HEK293 (cell line): ENCODE measurements at regions not wholly inside any gene's neighbourhood (a gene's known extent, or its start where the extent isn't known, plus 50 kb on each side); places are given as distances from the start of the nearest gene placed in this dataset.

Experiments used
- HOXA7 ChIP-seq: sonication (generic); formaldehyde crosslinking; IDR thresholded peaks from 2 replicates; pipeline ENCODE4 v1.8.1; 2022; ENCODE audit warnings: missing genetic modification reagents, borderline replicate concordance
- KLF10 ChIP-seq: fragments of 450-650 bp; IDR thresholded peaks from 2 replicates; pipeline ENCODE4 v1.5.1; 2018; ENCODE audit warnings: missing biosample characterization, mild to moderate bottlenecking, missing genetic modification characterization
- SP2 ChIP-seq: fragments of 450-650 bp; formaldehyde crosslinking; IDR thresholded peaks from 2 replicates; pipeline ENCODE4 v1.5.1; 2016; ENCODE audit warnings: missing biosample characterization, missing genetic modification characterization
- ZNF302 ChIP-seq: fragments of 450-650 bp; formaldehyde crosslinking; IDR thresholded peaks from 2 replicates; pipeline ENCODE4 v1.5.1; 2016; ENCODE audit warnings: missing biosample characterization, missing genetic modification characterization, low read depth
- ZNF558 ChIP-seq: fragments of 450-650 bp; formaldehyde crosslinking; IDR thresholded peaks from 2 replicates; pipeline ENCODE4 v1.5.1; 2016; ENCODE audit warnings: missing biosample characterization, missing genetic modification characterization
- ZNF707 ChIP-seq: fragments of 450-650 bp; formaldehyde crosslinking; IDR thresholded peaks from 2 replicates; pipeline ENCODE4 v1.5.1; 2016; ENCODE audit warnings: missing biosample characterization, missing genetic modification characterization
- ZNF747 ChIP-seq: fragments of 450-650 bp; formaldehyde crosslinking; IDR thresholded peaks from 2 replicates; pipeline ENCODE4 v1.5.1; 2016; ENCODE audit warnings: missing biosample characterization, missing genetic modification characterization
- TF ChIP-seq, protein P1 (sequence below): fragments of 450-650 bp; formaldehyde crosslinking; IDR thresholded peaks from 2 replicates; pipeline ENCODE4 v1.5.1; 2016; ENCODE audit warnings: missing biosample characterization, missing genetic modification characterization
- TF ChIP-seq, protein P2 (sequence below): fragments of 450-650 bp; formaldehyde crosslinking; IDR thresholded peaks from 2 replicates; pipeline ENCODE4 v1.5.1; 2016; ENCODE audit warnings: missing biosample characterization, missing genetic modification characterization
- TF ChIP-seq, protein P3 (sequence below): IDR thresholded peaks from 2 replicates; pipeline ENCODE4 v1.6.1; 2011; ENCODE audit warnings: mild to moderate bottlenecking, low read depth, low read length, borderline replicate concordance

GRCh38 chr4:135385830-135386581 lies 1184.4 kb upstream of the PABPC4L start:
- TF ChIP-seq, protein P1, sequence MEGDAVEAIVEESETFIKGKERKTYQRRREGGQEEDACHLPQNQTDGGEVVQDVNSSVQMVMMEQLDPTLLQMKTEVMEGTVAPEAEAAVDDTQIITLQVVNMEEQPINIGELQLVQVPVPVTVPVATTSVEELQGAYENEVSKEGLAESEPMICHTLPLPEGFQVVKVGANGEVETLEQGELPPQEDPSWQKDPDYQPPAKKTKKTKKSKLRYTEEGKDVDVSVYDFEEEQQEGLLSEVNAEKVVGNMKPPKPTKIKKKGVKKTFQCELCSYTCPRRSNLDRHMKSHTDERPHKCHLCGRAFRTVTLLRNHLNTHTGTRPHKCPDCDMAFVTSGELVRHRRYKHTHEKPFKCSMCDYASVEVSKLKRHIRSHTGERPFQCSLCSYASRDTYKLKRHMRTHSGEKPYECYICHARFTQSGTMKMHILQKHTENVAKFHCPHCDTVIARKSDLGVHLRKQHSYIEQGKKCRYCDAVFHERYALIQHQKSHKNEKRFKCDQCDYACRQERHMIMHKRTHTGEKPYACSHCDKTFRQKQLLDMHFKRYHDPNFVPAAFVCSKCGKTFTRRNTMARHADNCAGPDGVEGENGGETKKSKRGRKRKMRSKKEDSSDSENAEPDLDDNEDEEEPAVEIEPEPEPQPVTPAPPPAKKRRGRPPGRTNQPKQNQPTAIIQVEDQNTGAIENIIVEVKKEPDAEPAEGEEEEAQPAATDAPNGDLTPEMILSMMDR (tag by site-specific recombination), result no peak
- TF ChIP-seq ZNF747 (tag by site-specific recombination), result no peak
- no peak for TF ChIP-seq KLF10 (tag by site-specific recombination)
- TF ChIP-seq ZNF302 (tag by site-specific recombination), result no peak
- no peak for TF ChIP-seq ZNF558 (tag by site-specific recombination)
- no peak for TF ChIP-seq HOXA7 (CRISPR knock-in tag)
- TF ChIP-seq, protein P2, sequence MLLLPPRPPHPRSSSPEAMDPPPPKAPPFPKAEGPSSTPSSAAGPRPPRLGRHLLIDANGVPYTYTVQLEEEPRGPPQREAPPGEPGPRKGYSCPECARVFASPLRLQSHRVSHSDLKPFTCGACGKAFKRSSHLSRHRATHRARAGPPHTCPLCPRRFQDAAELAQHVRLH (tag by site-specific recombination), result no peak
- no peak for TF ChIP-seq ZNF707 (tag by site-specific recombination)
- TF ChIP-seq, protein P3, sequence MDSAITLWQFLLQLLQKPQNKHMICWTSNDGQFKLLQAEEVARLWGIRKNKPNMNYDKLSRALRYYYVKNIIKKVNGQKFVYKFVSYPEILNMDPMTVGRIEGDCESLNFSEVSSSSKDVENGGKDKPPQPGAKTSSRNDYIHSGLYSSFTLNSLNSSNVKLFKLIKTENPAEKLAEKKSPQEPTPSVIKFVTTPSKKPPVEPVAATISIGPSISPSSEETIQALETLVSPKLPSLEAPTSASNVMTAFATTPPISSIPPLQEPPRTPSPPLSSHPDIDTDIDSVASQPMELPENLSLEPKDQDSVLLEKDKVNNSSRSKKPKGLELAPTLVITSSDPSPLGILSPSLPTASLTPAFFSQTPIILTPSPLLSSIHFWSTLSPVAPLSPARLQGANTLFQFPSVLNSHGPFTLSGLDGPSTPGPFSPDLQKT, result no peak
- no peak for TF ChIP-seq SP2 (tag by site-specific recombination)
